ENCODE measurements at regions not wholly inside any gene's neighbourhood (a gene's known extent, or its start where the extent isn't known, plus 50 kb on each side); places are given as distances from the start of the nearest gene placed in this dataset.

GRCh38 chr1:188164459-188164858 is 1335.7 kb downstream of the PLA2G4A start:
- TF ChIP-seq, protein P1, sequence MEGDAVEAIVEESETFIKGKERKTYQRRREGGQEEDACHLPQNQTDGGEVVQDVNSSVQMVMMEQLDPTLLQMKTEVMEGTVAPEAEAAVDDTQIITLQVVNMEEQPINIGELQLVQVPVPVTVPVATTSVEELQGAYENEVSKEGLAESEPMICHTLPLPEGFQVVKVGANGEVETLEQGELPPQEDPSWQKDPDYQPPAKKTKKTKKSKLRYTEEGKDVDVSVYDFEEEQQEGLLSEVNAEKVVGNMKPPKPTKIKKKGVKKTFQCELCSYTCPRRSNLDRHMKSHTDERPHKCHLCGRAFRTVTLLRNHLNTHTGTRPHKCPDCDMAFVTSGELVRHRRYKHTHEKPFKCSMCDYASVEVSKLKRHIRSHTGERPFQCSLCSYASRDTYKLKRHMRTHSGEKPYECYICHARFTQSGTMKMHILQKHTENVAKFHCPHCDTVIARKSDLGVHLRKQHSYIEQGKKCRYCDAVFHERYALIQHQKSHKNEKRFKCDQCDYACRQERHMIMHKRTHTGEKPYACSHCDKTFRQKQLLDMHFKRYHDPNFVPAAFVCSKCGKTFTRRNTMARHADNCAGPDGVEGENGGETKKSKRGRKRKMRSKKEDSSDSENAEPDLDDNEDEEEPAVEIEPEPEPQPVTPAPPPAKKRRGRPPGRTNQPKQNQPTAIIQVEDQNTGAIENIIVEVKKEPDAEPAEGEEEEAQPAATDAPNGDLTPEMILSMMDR (IDR thresholded peaks at IDR 0.05; ENCODE audit: low read depth, low read length), result no peak
- H2AFZ ChIP-seq (ENCODE audit: low read depth, low read length), result no peak overlapping the region
- H3K27me3 ChIP-seq (ENCODE audit: low read depth, low read length), result no peaks in the 10 kb centered on the region
- no peaks in the 10 kb centered on the region for H4K20me1 ChIP-seq (ENCODE audit: insufficient read depth, low read length)
- no peak overlapping the region for H3K27ac ChIP-seq (ENCODE audit: low read length)
- no peaks in the 10 kb centered on the region for H3K9me3 ChIP-seq (ENCODE audit: insufficient read depth, low read length)
- H3K4me3 ChIP-seq (ENCODE audit: low read length), result no peak overlapping the region
- 0 out of 2 replicates have a peak, but pooled peaks cover 3% of the 10 kb centered on the region for H3K4me1 ChIP-seq (ENCODE audit: low read length)
- no peak overlapping the region for H3K9ac ChIP-seq (ENCODE audit: low read length)
- no peaks in the 10 kb centered on the region for H3K36me3 ChIP-seq (replicated peaks; ENCODE audit: low read depth, low read length)
- no peak overlapping the region for H3K4me2 ChIP-seq (ENCODE audit: low read length)
- no peaks in the 10 kb centered on the region for H3K79me2 ChIP-seq (ENCODE audit: low read length)

GRCh38 chr1:188166654-188167053 is 1337.9 kb downstream of the PLA2G4A start:
- no peak overlapping the region for H3K4me3 ChIP-seq (ENCODE audit: low read length)
- no peaks in the 10 kb centered on the region for H3K9me3 ChIP-seq (ENCODE audit: insufficient read depth, low read length)
- no peak overlapping the region for H3K9ac ChIP-seq (ENCODE audit: low read length)
- H3K79me2 ChIP-seq (ENCODE audit: low read length), result no peaks in the 10 kb centered on the region
- no peaks in the 10 kb centered on the region for H4K20me1 ChIP-seq (ENCODE audit: insufficient read depth, low read length)
- no peaks in the 10 kb centered on the region for H3K36me3 ChIP-seq (replicated peaks; ENCODE audit: low read depth, low read length)
- H2AFZ ChIP-seq (ENCODE audit: low read depth, low read length), result no peak overlapping the region
- 0 out of 2 replicates have a peak, but pooled peaks cover 3% of the 10 kb centered on the region for H3K4me1 ChIP-seq (ENCODE audit: low read length)
- H3K27me3 ChIP-seq (ENCODE audit: low read depth, low read length), result no peaks in the 10 kb centered on the region
- no peak overlapping the region for H3K4me2 ChIP-seq (ENCODE audit: low read length)
- TF ChIP-seq EZH2phosphoT487 (IDR thresholded peaks at IDR 0.05; ENCODE audit: low read depth), result no peak
- TF ChIP-seq, protein P1 (IDR thresholded peaks at IDR 0.05; ENCODE audit: low read depth, low read length), result no peak
- H3K27ac ChIP-seq (ENCODE audit: low read length), result no peak overlapping the region

DNA sequence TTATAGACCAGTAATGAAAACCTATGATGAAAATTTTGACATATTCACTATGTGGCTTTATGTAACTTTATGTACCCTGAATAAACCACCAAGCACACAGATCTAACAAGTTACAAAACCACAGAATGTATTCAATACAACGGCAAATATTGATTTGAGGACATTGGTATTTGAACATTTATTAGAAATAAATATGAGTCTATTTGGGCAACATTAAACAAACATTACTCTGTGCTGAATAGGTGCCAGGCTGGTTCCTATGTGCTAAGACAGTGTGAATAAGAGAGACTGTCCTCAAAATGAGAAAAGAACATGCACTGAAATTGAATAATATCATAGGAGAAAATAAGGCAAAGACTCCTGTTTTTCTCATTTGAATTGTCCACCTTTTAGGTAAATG is 1341.2 kb downstream of the PLA2G4A start:
- Histone ChIP-seq H4K20me1 (ENCODE audit: insufficient read depth, low read length) (no peaks in the 10 kb centered on the region), H3K4me1 (ENCODE audit: low read length) (no peaks in the 10 kb centered on the region), H3K9ac (ENCODE audit: low read length) (no peak overlapping the region)

DNA sequence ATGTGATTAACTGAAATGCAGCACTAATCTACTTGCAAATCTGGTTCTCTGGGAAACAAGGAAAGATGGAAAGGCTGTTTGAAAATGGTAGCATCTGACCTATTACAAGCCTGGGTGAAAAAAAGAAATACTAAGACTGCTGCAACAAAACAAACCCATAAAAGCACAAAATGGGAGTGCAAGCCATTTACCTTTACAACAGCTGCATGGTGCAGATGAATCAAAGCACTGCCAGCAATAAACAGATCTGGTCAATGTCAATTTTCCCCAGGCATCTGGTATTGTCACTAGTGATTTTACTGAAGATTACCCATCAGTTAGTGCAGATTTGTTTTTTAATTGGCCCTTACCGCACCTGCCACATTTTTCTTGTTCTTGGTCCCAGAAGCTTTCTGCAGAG is 1341.7 kb downstream of the PLA2G4A start:
- no peaks in the 10 kb centered on the region for H3K4me1 ChIP-seq (ENCODE audit: low read length)
- no peaks in the 10 kb centered on the region for H3K36me3 ChIP-seq (replicated peaks; ENCODE audit: low read depth, low read length)
- no peak overlapping the region for H2AFZ ChIP-seq (ENCODE audit: low read depth, low read length)
- H3K27ac ChIP-seq (ENCODE audit: low read length), result no peak overlapping the region
- H3K9ac ChIP-seq (ENCODE audit: low read length), result no peak overlapping the region
- no peaks in the 10 kb centered on the region for H3K79me2 ChIP-seq (ENCODE audit: low read length)
- H3K4me3 ChIP-seq (ENCODE audit: low read length), result no peak overlapping the region
- H4K20me1 ChIP-seq (ENCODE audit: insufficient read depth, low read length), result no peaks in the 10 kb centered on the region
- H3K4me2 ChIP-seq (ENCODE audit: low read length), result no peak overlapping the region
- TF ChIP-seq, protein P1 (IDR thresholded peaks at IDR 0.05; ENCODE audit: low read depth, low read length), result no peak
- no peaks in the 10 kb centered on the region for H3K27me3 ChIP-seq (ENCODE audit: low read depth, low read length)
- no peaks in the 10 kb centered on the region for H3K9me3 ChIP-seq (ENCODE audit: insufficient read depth, low read length)

More for the DNA sequence above, 1341.2 kb downstream of the PLA2G4A start:
- Histone ChIP-seq H3K4me2 (ENCODE audit: low read length) (no peak overlapping the region), H3K27ac (ENCODE audit: low read length) (no peak overlapping the region), H2AFZ (ENCODE audit: low read depth, low read length) (no peak overlapping the region), H3K79me2 (ENCODE audit: low read length) (no peaks in the 10 kb centered on the region), H3K4me3 (ENCODE audit: low read length) (no peak overlapping the region), H3K9me3 (ENCODE audit: insufficient read depth, low read length) (no peaks in the 10 kb centered on the region), H3K27me3 (ENCODE audit: low read depth, low read length) (no peaks in the 10 kb centered on the region), H3K36me3 (replicated peaks; ENCODE audit: low read depth, low read length) (no peaks in the 10 kb centered on the region)
- TF ChIP-seq, protein P1 (IDR thresholded peaks at IDR 0.05; ENCODE audit: low read depth, low read length), result no peak
- no peak for TF ChIP-seq EZH2phosphoT487 (IDR thresholded peaks at IDR 0.05; ENCODE audit: low read depth)

Measured in OCI-LY3 (cell line).